ENCODE measurements at regions not wholly inside any gene's neighbourhood (a gene's known extent, or its start where the extent isn't known, plus 50 kb on each side); places are given as distances from the start of the nearest gene placed in this dataset.

DNA sequence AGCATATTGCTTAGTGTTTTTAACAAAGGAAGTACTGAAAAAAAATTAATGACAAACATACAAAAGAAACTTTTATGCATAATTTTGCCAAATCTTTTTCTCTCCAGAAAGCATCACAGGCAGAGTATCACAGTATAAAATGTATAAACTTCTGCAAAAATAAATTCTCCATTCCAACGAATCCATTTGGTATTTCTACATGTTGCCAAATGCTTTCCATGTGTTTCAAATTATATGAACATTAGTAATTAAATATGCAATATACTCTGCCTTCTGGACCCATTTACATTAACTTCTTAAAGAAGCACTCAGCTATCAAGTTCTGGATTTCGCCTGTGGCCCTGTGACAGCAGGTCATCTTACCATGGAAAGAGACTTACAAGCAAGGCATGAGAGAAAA, 189.1 kb upstream of the ALCAM start:
- WGBS (ENCODE audit: extremely low coverage, insufficient read length, low lambda C conversion rate), result no CpG with 5 or more reads among the region's 2 CpGs

More for the DNA sequence above, 189.1 kb upstream of the ALCAM start:
- no peak overlapping the region for H3K14ac ChIP-seq (ENCODE audit: insufficient read depth, low read length)
- H2AK5ac ChIP-seq (ENCODE audit: insufficient read length, low read length), result no peak overlapping the region
- no peak overlapping the region for H3K4me2 ChIP-seq (ENCODE audit: insufficient read depth, insufficient read length, low read length)
- no peaks in the 10 kb centered on the region for H3K79me1 ChIP-seq (ENCODE audit: insufficient read depth, low read depth, low read length, poor library complexity, severe bottlenecking)
- no peak overlapping the region for H4K91ac ChIP-seq (ENCODE audit: insufficient read length, low read depth, low read length)
- no peak overlapping the region for H3K27ac ChIP-seq (ENCODE audit: insufficient read length, low read depth, low read length)
- TF ChIP-seq CTCF (conservative IDR thresholded peaks at IDR 0.05), result no peak
- no peak overlapping the region for H3T11ph ChIP-seq (ENCODE audit: low read length)
- H3K4me3 Mint-ChIP-seq, result no peak overlapping the region
- H3K23me2 ChIP-seq (ENCODE audit: insufficient read length, low read depth, low read length, poor library complexity, severe bottlenecking), result no peaks in the 10 kb centered on the region
- no peaks in the 10 kb centered on the region for H3K27me3 Mint-ChIP-seq (ENCODE audit: low read depth)
- no peak overlapping the region for H3K18ac ChIP-seq (ENCODE audit: insufficient read length, low read depth, low read length)
- no peak overlapping the region for H4K5ac ChIP-seq (ENCODE audit: insufficient read length, low read depth, low read length)
- H2BK120ac ChIP-seq (ENCODE audit: low read depth, low read length, poor library complexity, severe bottlenecking), result no peak overlapping the region
- H3K9me3 ChIP-seq (ENCODE audit: control insufficient read depth, low read depth, low read length), result no peaks in the 10 kb centered on the region
- H3K9ac ChIP-seq (ENCODE audit: extremely low read depth, insufficient read length, low read length), result no peak overlapping the region
- H3K4me1 Mint-ChIP-seq, result peaks cover 3 to 5% of the 10 kb centered on the region in 2 experiments; a peak in 3 of 4 replicates
- no peaks in the 10 kb centered on the region for H3K27me3 ChIP-seq (ENCODE audit: insufficient read depth, low read length)
- no peak overlapping the region for H3K27ac Mint-ChIP-seq
- H2BK15ac ChIP-seq (ENCODE audit: low read depth, low read length), result no peak overlapping the region
- no peak overlapping the region for H2BK12ac ChIP-seq (ENCODE audit: insufficient read length, low read depth, low read length)
- H4K8ac ChIP-seq (replicated peaks; ENCODE audit: insufficient read length, low read depth, low read length), result no peak overlapping the region
- H2AFZ ChIP-seq (ENCODE audit: low read length), result no peak overlapping the region
- no peak overlapping the region for H2BK20ac ChIP-seq (ENCODE audit: low read depth, low read length, poor library complexity, severe bottlenecking)
- DNase-seq, result no peak
- H3K56ac ChIP-seq (ENCODE audit: insufficient read length, low read depth, low read length), result no peak overlapping the region
- no peak overlapping the region for H2BK5ac ChIP-seq (ENCODE audit: insufficient read length, low read length)
- no peaks in the 10 kb centered on the region; the same call in none of the 2 replicates for H3K4me1 ChIP-seq (ENCODE audit: insufficient read depth, low read length)
- no peaks in the 10 kb centered on the region for H3K36me3 Mint-ChIP-seq (ENCODE audit: insufficient read depth in 1 of 3, low read depth in 3 of 3)
- no peaks in the 10 kb centered on the region for H4K20me1 ChIP-seq (ENCODE audit: control insufficient read depth, insufficient read depth, insufficient read length)
- H3K9me3 Mint-ChIP-seq, result no peaks in the 10 kb centered on the region
- no peaks in the 10 kb centered on the region for H3K79me2 ChIP-seq (ENCODE audit: insufficient read depth, low read length)
- no peak overlapping the region for H3K23ac ChIP-seq (ENCODE audit: insufficient read length, low read depth, low read length)
- H3K4ac ChIP-seq (ENCODE audit: low read depth, low read length), result no peak overlapping the region
